Endothelial cell of umbilical vein (primary cell): ENCODE measurements at regions not wholly inside any gene's neighbourhood (a gene's known extent, or its start where the extent isn't known, plus 50 kb on each side); places are given as distances from the start of the nearest gene placed in this dataset.

Source experiments
- BruUV-seq: library from RNA; stranded (reverse); fragments of 400-500 nt; replicated peaks from 2 replicates; lab custom pipeline; 2021; lab: Mats Ljungman, UMichigan
- CTCF ChIA-PET: fragments of 300-600, 350-600 bp; sonication (Branson Sonifier 250); formaldehyde crosslinking; loops from one replicate; lab custom pipeline; 2021; ENCODE audit warnings: antibody characterized with exemption, inconsistent platforms; lab: Charles Lee
- POLR2A ChIA-PET: fragments of 300-600, 350-600 bp; sonication (Branson Sonifier 250); formaldehyde crosslinking; loops from one replicate; lab custom pipeline; 2021; ENCODE audit warnings: antibody characterized with exemption, inconsistent platforms; lab: Charles Lee
- DNase-seq: peaks from one replicate; pipeline ENCODE4 v3.0.0-alpha.2; 2011; ENCODE audit warnings: low read depth, low spot score
- FAIRE-seq: peaks from 2 replicates; lab custom pipeline; 2011; peaks lifted over from hg19 to GRCh38; lab: Jason Lieb, UNC
- H2AFZ ChIP-seq: 2 replicates; pipeline ENCODE4 v1.6.0; 2012; ENCODE audit warnings: low read depth, low read length, control low read depth, inconsistent platforms
- H3K27ac ChIP-seq: 2 replicates; pipeline ENCODE4 v1.5.1; 2011; ENCODE audit warnings: low read depth, mild to moderate bottlenecking, control low read depth, low read length, moderate library complexity; ENCODE audit not compliant: insufficient read depth
- H3K27me3 ChIP-seq, 2 experiments: 2 replicates each; pipeline versions ENCODE4 v1.6.0 to v1.6.1; 2011; ENCODE audit warnings: low read length in 2 of 2, mixed read lengths in 1 of 2; ENCODE audit not compliant: control insufficient read depth in 2 of 2, insufficient read depth in 2 of 2
- H3K36me3 ChIP-seq, 2 experiments: 2 replicates in 1 of 2; 3 replicates in 1 of 2; pipeline ENCODE4 v1.5.1; 2011; ENCODE audit warnings: low read length in 2 of 2, mild to moderate bottlenecking in 1 of 2, moderate library complexity in 1 of 2; ENCODE audit not compliant: control insufficient read depth in 2 of 2, insufficient read depth in 2 of 2; ENCODE audit errors: extremely low read depth in 1 of 2
- H3K4me1 ChIP-seq: 3 replicates; pipeline ENCODE4 v1.5.1; 2011; ENCODE audit warnings: mild to moderate bottlenecking, low read length; ENCODE audit not compliant: control insufficient read depth, insufficient read depth; ENCODE audit errors: extremely low read depth
- H3K4me2 ChIP-seq: 2 replicates; pipeline ENCODE4 v1.6.1; 2011; ENCODE audit warnings: low read length, control low read depth, mixed read lengths; ENCODE audit not compliant: insufficient read depth
- H3K4me3 ChIP-seq, 3 experiments: fragments of 200-600 bp in 1 of 3; sonication (generic), shearing (Covaris generic) in 1 of 3; replicated peaks in 1 of 3; 2 replicates each; pipeline ENCODE4 v1.5.1; 2011 to 2016; ENCODE audit warnings: control low read depth in 3 of 3, low read length in 3 of 3, mild to moderate bottlenecking in 2 of 3, inconsistent platforms in 1 of 3, low read depth in 1 of 3, moderate library complexity in 1 of 3; ENCODE audit not compliant: insufficient read depth in 1 of 3
- H3K79me2 ChIP-seq: 2 replicates; pipeline ENCODE4 v1.6.0; 2012; ENCODE audit warnings: low read length, inconsistent platforms; ENCODE audit not compliant: control insufficient read depth, insufficient read depth
- H3K9ac ChIP-seq: replicated peaks from 2 replicates; pipeline ENCODE3; 2011; ENCODE audit warnings: low read length, control low read depth; ENCODE audit not compliant: insufficient read depth; ENCODE audit errors: extremely low read depth
- H3K9me1 ChIP-seq: replicated peaks from 3 replicates; pipeline ENCODE4 v1.6.0; 2011; ENCODE audit warnings: mild to moderate bottlenecking, low read length; ENCODE audit not compliant: control insufficient read depth, insufficient read depth; ENCODE audit errors: extremely low read depth
- H3K9me3 ChIP-seq: replicated peaks from 2 replicates; pipeline ENCODE4 v1.5.1; 2012; ENCODE audit warnings: low read length, inconsistent platforms; ENCODE audit not compliant: control insufficient read depth, insufficient read depth
- H4K20me1 ChIP-seq: replicated peaks from 2 replicates; pipeline ENCODE3; 2011; ENCODE audit warnings: mild to moderate bottlenecking, low read length; ENCODE audit not compliant: control insufficient read depth, insufficient read depth; ENCODE audit errors: extremely low read depth
- CTCF ChIP-seq, 2 donors: IDR thresholded peaks; 1 replicate in 1 of 2; 2 replicates in 1 of 2; pipeline ENCODE4 v1.5.1; 2011; ENCODE audit warnings: low read length in 2 of 2, mild to moderate bottlenecking in 2 of 2, moderate library complexity in 2 of 2, control low read depth in 1 of 2, inconsistent platforms in 1 of 2, low read depth in 1 of 2; ENCODE audit not compliant: insufficient read depth in 1 of 2; ENCODE audit errors: extremely low read depth in 1 of 2
- EZH2 ChIP-seq: IDR thresholded peaks from 2 replicates; pipeline ENCODE4 v1.6.1; 2012; ENCODE audit warnings: borderline replicate concordance, low read depth, mild to moderate bottlenecking, moderate library complexity, low read length, inconsistent platforms; ENCODE audit not compliant: severe bottlenecking
- FOS ChIP-seq: IDR thresholded peaks from 2 replicates; pipeline ENCODE4 v1.6.1; 2011; ENCODE audit warnings: mild to moderate bottlenecking, low read length, moderate library complexity, borderline replicate concordance; ENCODE audit not compliant: insufficient read depth
- GATA2 ChIP-seq: IDR thresholded peaks from 2 replicates; pipeline ENCODE4 v1.7.0; 2011; ENCODE audit warnings: low read depth, mild to moderate bottlenecking, moderate library complexity, mixed read lengths, low read length; ENCODE audit not compliant: insufficient read length, insufficient read depth
- JUN ChIP-seq: IDR thresholded peaks from 2 replicates; pipeline ENCODE4 v1.6.1; 2011; ENCODE audit warnings: borderline replicate concordance, low read depth; ENCODE audit not compliant: insufficient read length, insufficient read depth
- MAX ChIP-seq: IDR thresholded peaks from 2 replicates; pipeline ENCODE4 v1.6.1; 2011; ENCODE audit not compliant: insufficient read depth, insufficient read length
- MYC ChIP-seq: IDR thresholded peaks from one replicate; pipeline ENCODE4 v1.6.1; 2011; ENCODE audit warnings: mild to moderate bottlenecking, low read depth, low read length
- POLR2A ChIP-seq: IDR thresholded peaks from 2 replicates; pipeline ENCODE4 v1.6.1; 2012; ENCODE audit warnings: low read depth, mild to moderate bottlenecking, control low read depth, low read length
- POLR2AphosphoS5 ChIP-seq: IDR thresholded peaks from 2 replicates; pipeline ENCODE4 v1.6.1; 2012; ENCODE audit warnings: low read depth, mild to moderate bottlenecking, control low read depth, low read length, moderate library complexity; ENCODE audit not compliant: insufficient read depth
- dilution Hi-C: fragments of 300-500 bp; cut with MboI; formaldehyde crosslinking; loops from one replicate; pipeline ENCODE4 v1.15.0; 2019; ENCODE audit warnings: low sequenced_read_pairs; ENCODE audit not compliant: extremely low pct_ligation_motif_present
- intact Hi-C: fragments of 100-400 bp; cut with micrococcal nuclease; formaldehyde crosslinking; loops from one replicate; pipeline ENCODE4 v1.10.0; 2022

GRCh38 chr12:111141205-111141604, 220.8 kb upstream of the MYL2 start:
- dilution Hi-C loops, result no loop called here
- POLR2A ChIA-PET, result no interaction called here

More at GRCh38 chr12:111141205-111141604, 220.8 kb upstream of the MYL2 start:
- CTCF ChIA-PET, result no interaction called here
- no peak overlapping the region for H3K9ac ChIP-seq
- intact Hi-C loops, result no loop called here
- no peaks in the 10 kb centered on the region for H3K36me3 ChIP-seq
- TF ChIP-seq GATA2 (no peak), MYC (no peak), FOS (no peak), EZH2 (no peak), JUN (no peak), MAX (no peak), CTCF (IDR thresholded peaks at IDR 0.05; ENCODE audit: extremely low read depth in 1 of 2, insufficient read depth in 1 of 2, low read depth in 1 of 2, low read length in 2 of 2) (no peak), POLR2AphosphoS5 (no peak), POLR2A (no peak)
- no peak overlapping the region for H3K4me2 ChIP-seq
- H4K20me1 ChIP-seq, result no peaks in the 10 kb centered on the region
- no peak overlapping the region for H3K27ac ChIP-seq
- H3K4me1 ChIP-seq, result no peaks in the 10 kb centered on the region
- no peaks in the 10 kb centered on the region for H3K79me2 ChIP-seq
- H2AFZ ChIP-seq, result no peak overlapping the region
- no peak for DNase-seq
- no peak overlapping the region for H3K4me3 ChIP-seq
- BruUV-seq, result no TSS peak
- no peaks in the 10 kb centered on the region for H3K9me1 ChIP-seq
- H3K27me3 ChIP-seq, result no peaks in the 10 kb centered on the region
- FAIRE-seq, result no peak
- no peaks in the 10 kb centered on the region for H3K9me3 ChIP-seq
